SK-N-MC (cell line): ENCODE measurements at regions not wholly inside any gene's neighbourhood (a gene's known extent, or its start where the extent isn't known, plus 50 kb on each side); places are given as distances from the start of the nearest gene placed in this dataset.
A peak's percentile ranks its signal among the peaks of the same experiment; 100 is the strongest.

Experiments used
- DNase-seq: peaks from one replicate; pipeline ENCODE4 v3.0.0-alpha.2; 2011; ENCODE audit warnings: low read depth, low spot score
- H3K27ac ChIP-seq: fragments of 200-600 bp; sonication (generic); 2 replicates; pipeline ENCODE4 v1.5.1; 2016; ENCODE audit warnings: mixed run types
- H3K36me3 ChIP-seq: fragments of 200-600 bp; sonication (generic); 2 replicates; pipeline ENCODE4 v1.6.1; 2017; ENCODE audit warnings: antibody characterized with exemption, low read length, mixed read lengths; ENCODE audit not compliant: insufficient read depth
- H3K4me3 ChIP-seq: fragments of 200-600 bp; sonication (generic); 2 replicates; pipeline ENCODE4 v1.5.1; 2016
- H3K9ac ChIP-seq: fragments of 200-600 bp; sonication (generic); 2 replicates; pipeline ENCODE4 v1.8.0; 2017; ENCODE audit warnings: mixed run types, mixed read lengths; ENCODE audit not compliant: insufficient read length
- H3K9me3 ChIP-seq: fragments of 200-600 bp; sonication (generic); 2 replicates; pipeline ENCODE4 v1.6.1; 2017; ENCODE audit warnings: low read depth, mild to moderate bottlenecking, antibody characterized with exemption, low read length, moderate library complexity, mixed read lengths
- EZH2 ChIP-seq: fragments of 200-600 bp; sonication (generic); IDR thresholded peaks from one replicate; pipeline ENCODE4 v1.6.1; 2017; ENCODE audit warnings: antibody characterized with exemption
- FOXP2 ChIP-seq: optimal IDR thresholded peaks from 2 replicates; pipeline ENCODE3; 2011; ENCODE audit warnings: mild to moderate bottlenecking, moderate library complexity; ENCODE audit not compliant: insufficient read depth; ENCODE audit errors: extremely low read length, control extremely low read depth
- POLR2AphosphoS5 ChIP-seq: IDR thresholded peaks from 2 replicates; pipeline ENCODE4 v1.6.1; 2012; ENCODE audit warnings: mild to moderate bottlenecking, low read depth, low read length, borderline replicate concordance

DNA sequence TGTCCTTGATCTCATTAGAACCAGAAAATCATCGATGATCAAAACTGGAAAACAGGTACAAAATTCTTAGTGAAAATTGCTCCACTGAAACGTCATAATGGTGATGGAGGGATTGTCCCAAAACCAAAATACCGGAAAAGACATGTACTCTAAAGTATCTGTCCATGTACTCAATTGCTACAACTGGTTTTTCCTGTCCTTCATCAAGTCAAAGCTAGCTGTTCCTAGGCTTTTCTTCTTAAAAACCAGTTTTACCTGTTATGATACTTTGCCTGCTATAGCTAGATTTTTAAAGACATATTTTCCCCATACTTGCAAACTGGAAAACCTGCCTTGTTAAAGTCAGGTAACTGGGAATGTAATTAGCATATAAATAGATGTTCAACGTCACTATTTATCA lies 50.5 kb upstream of the LRRC1 start:
- DNase-seq: no peak
- no peaks in the 10 kb centered on the region for H3K9me3 ChIP-seq
- no peak overlapping the region for H3K27ac ChIP-seq
- no peak overlapping the region for H3K9ac ChIP-seq
- no peak for TF ChIP-seq POLR2AphosphoS5
- TF ChIP-seq FOXP2: no peak
- TF ChIP-seq EZH2: no peak
- H3K4me3 ChIP-seq: no peak overlapping the region
- H3K36me3 ChIP-seq: no peaks in the 10 kb centered on the region

DNA sequence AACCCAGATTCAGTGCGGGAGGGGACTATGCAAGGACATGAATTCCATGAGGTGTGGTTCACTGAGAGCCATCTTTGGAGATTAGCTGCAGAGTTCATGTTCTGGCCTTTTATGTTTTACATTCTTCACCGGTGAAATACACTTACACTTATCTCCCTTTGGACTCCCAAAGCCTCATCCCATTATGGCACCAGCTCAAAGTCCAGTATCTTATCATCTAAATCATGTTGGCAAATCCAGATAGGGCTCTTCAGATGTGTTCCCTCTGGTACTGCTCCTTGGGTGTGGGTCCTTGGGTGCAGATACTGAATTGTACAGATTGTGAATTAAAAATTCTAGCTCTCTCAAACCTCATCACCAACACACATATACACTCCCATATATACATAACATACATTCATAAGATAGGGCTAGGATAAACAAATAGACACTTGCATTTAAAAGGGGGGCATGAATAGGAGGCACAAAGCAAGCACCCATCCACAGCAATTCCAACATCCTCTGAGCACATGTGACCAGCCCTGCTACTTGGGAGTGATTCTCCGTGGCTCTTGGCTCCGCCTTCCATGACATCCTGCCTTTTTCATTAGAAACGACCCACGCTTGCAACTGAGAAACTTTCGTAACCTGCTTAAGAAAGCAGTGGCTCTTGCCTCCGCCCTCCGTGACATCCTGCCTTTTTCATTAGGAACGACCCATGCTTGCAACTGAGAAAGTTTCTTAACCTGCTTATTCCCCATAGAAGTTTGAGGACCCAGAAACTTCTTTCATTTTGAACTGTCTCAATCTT lies 53.6 kb upstream of the LRRC1 start:
- H3K27ac ChIP-seq: no peak overlapping the region
- no peak for DNase-seq
- TF ChIP-seq POLR2AphosphoS5: no peak
- no peak for TF ChIP-seq FOXP2
- TF ChIP-seq EZH2: no peak

DNA sequence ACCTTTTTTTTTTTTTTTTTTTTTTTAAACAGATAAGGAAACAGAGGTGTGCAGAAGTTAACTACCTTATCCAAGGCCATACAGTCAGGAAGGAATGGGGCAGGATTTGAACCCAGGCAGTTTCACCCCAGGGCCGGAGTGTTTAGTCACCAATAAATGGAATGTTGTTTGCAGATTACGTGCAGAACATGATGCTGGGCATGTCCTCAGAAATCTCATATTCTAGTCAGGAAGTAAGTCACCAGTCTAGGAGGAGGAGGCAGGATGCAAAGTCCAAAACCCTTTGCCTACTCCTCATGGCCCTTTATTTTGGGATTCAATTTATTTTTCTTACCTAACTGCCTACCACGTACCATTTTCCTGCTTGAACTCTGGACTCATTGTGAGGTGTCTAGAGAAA lies 57.1 kb upstream of the LRRC1 start:
- Histone ChIP-seq H3K4me3 (no peak overlapping the region), H3K9me3 (no peaks in the 10 kb centered on the region), H3K36me3 (no peaks in the 10 kb centered on the region), H3K9ac (no peak overlapping the region), H3K27ac (no peak overlapping the region)
- no peak for TF ChIP-seq EZH2
- no peak for TF ChIP-seq POLR2AphosphoS5
- TF ChIP-seq FOXP2: no peak
- no peak for DNase-seq

More for the DNA sequence above, 53.6 kb upstream of the LRRC1 start:
- Histone ChIP-seq H3K4me3 (no peak overlapping the region), H3K9me3 (no peaks in the 10 kb centered on the region), H3K36me3 (no peaks in the 10 kb centered on the region), H3K9ac (no peak overlapping the region)

- DNase-seq: no peak
- Histone ChIP-seq H3K9ac (no peak overlapping the region), H3K27ac (no peak overlapping the region), H3K36me3 (no peaks in the 10 kb centered on the region), H3K9me3 (no peaks in the 10 kb centered on the region), H3K4me3 (no peak overlapping the region)
- no peak for TF ChIP-seq EZH2
- TF ChIP-seq POLR2AphosphoS5: no peak
- no peak for TF ChIP-seq FOXP2
Observed at GRCh38 chr6:53735896-53736295, 58.9 kb upstream of the LRRC1 start.

GRCh38 chr6:53734473-53735299 lies 60.1 kb upstream of the LRRC1 start:
- no peak overlapping the region for H3K9ac ChIP-seq

GRCh38 chr6:53731866-53732636 lies 62.8 kb upstream of the LRRC1 start:
- H3K4me3 ChIP-seq: no peak overlapping the region
- H3K9me3 ChIP-seq: no peaks in the 10 kb centered on the region
- no peak for DNase-seq
- H3K36me3 ChIP-seq: no peaks in the 10 kb centered on the region
- TF ChIP-seq POLR2AphosphoS5 (no peak), EZH2 (no peak), FOXP2 (no peak)
- no peak overlapping the region for H3K9ac ChIP-seq
- H3K27ac ChIP-seq: no peak overlapping the region

More at GRCh38 chr6:53734473-53735299, 60.1 kb upstream of the LRRC1 start:
- Histone ChIP-seq H3K4me3 (no peak overlapping the region), H3K9me3 (no peaks in the 10 kb centered on the region), H3K36me3 (no peaks in the 10 kb centered on the region), H3K27ac (no peak overlapping the region)
- DNase-seq: no peak
- TF ChIP-seq FOXP2 (no peak), POLR2AphosphoS5 (no peak), EZH2 (no peak)

- no peak overlapping the region for H3K27ac ChIP-seq
- H3K4me3 ChIP-seq: no peak overlapping the region
- no peaks in the 10 kb centered on the region for H3K9me3 ChIP-seq
- H3K9ac ChIP-seq: no peak overlapping the region
- no peak for DNase-seq
- TF ChIP-seq POLR2AphosphoS5 (no peak), FOXP2 (no peak), EZH2 (no peak)
- H3K36me3 ChIP-seq: no peaks in the 10 kb centered on the region
Observed at GRCh38 chr6:53730767-53731166, 64.0 kb upstream of the LRRC1 start.

- no peak for TF ChIP-seq FOXP2
- no peak for TF ChIP-seq POLR2AphosphoS5
- no peak for TF ChIP-seq EZH2
Observed at GRCh38 chr6:53728570-53729194, 63.1 kb upstream of the KLHL31 start.

More at GRCh38 chr6:53728570-53729194, 63.1 kb upstream of the KLHL31 start:
- Histone ChIP-seq H3K9me3 (no peaks in the 10 kb centered on the region), H3K27ac (no peak overlapping the region), H3K9ac (no peak overlapping the region), H3K4me3 (0 out of 2 replicates have a peak overlapping the region, but pooled peaks have one; percentile 10), H3K36me3 (no peaks in the 10 kb centered on the region)
- no peak for DNase-seq
